ENCODE measurements at regions not wholly inside any gene's neighbourhood (a gene's known extent, or its start where the extent isn't known, plus 50 kb on each side); places are given as distances from the start of the nearest gene placed in this dataset.

GRCh38 chr2:65666156-65666725 is 233.8 kb upstream of the SPRED2 start:
- WGBS, 2 donors = 92 to 94% methylated on average over 5 to 6 of the region's 6 CpGs
- Histone ChIP-seq H3K4me1 (no peaks in the 10 kb centered on the region), H3K27me3 (no peaks in the 10 kb centered on the region), H3K27ac (no peak overlapping the region), H3K36me3 (no peaks in the 10 kb centered on the region), H3K9me3 (no peaks in the 10 kb centered on the region), H3K4me3 (replicated peaks in 1 of 3) (no peak overlapping the region)
- intact Hi-C loops (cut with DNase I) = no loop called here
- TF ChIP-seq POLR2A (IDR thresholded peaks at IDR 0.05) (no peak), CTCF (IDR thresholded peaks at IDR 0.05) (no peak)
- DNase-seq = no peak

- no peak for DNase-seq
- Histone ChIP-seq H3K36me3 (no peaks in the 10 kb centered on the region), H3K4me1 (no peaks in the 10 kb centered on the region), H3K4me3 (replicated peaks in 1 of 3) (no peak overlapping the region), H3K9me3 (no peaks in the 10 kb centered on the region), H3K27ac (no peak overlapping the region), H3K27me3 (no peaks in the 10 kb centered on the region)
- TF ChIP-seq POLR2A (IDR thresholded peaks at IDR 0.05) = no peak
- TF ChIP-seq CTCF (IDR thresholded peaks at IDR 0.05) = no peak
- 91 to 98% methylated on average over 2 of the region's 2 CpGs for WGBS, 2 donors
- intact Hi-C loops (cut with DNase I) = no loop called here
Observed at GRCh38 chr2:65664931-65665330, 232.5 kb upstream of the SPRED2 start.

- 83 to 87% methylated on average over 6 of the region's 6 CpGs for WGBS, 2 donors
- TF ChIP-seq POLR2A (IDR thresholded peaks at IDR 0.05) (no peak), CTCF (IDR thresholded peaks at IDR 0.05) (no peak)
Observed at GRCh38 chr2:65663831-65664407, 231.5 kb upstream of the SPRED2 start.

GRCh38 chr2:65662654-65663432 is 230.4 kb upstream of the SPRED2 start:
- TF ChIP-seq CTCF (IDR thresholded peaks at IDR 0.05) = no peak
- TF ChIP-seq POLR2A (IDR thresholded peaks at IDR 0.05) = no peak
- 78 to 82% methylated on average over 17 of the region's 17 CpGs for WGBS, 2 donors
- Histone ChIP-seq H3K4me3 (replicated peaks in 1 of 3) (no peak overlapping the region), H3K36me3 (no peaks in the 10 kb centered on the region), H3K9me3 (no peaks in the 10 kb centered on the region), H3K27me3 (no peaks in the 10 kb centered on the region), H3K27ac (no peak overlapping the region), H3K4me1 (no peaks in the 10 kb centered on the region)
- no peak for DNase-seq
- intact Hi-C loops (cut with DNase I) = no loop called here

More at GRCh38 chr2:65663831-65664407, 231.5 kb upstream of the SPRED2 start:
- Histone ChIP-seq H3K27me3 (no peaks in the 10 kb centered on the region), H3K4me3 (replicated peaks in 1 of 3) (no peak overlapping the region), H3K27ac (no peak overlapping the region), H3K9me3 (no peaks in the 10 kb centered on the region), H3K36me3 (no peaks in the 10 kb centered on the region), H3K4me1 (no peaks in the 10 kb centered on the region)
- intact Hi-C loops (cut with DNase I) = no loop called here
- no peak for DNase-seq
